Heart right ventricle (tissue), 16 donors: ENCODE measurements at regions not wholly inside any gene's neighbourhood (a gene's known extent, or its start where the extent isn't known, plus 50 kb on each side); places are given as distances from the start of the nearest gene placed in this dataset.

Source experiments
- ATAC-seq, 8 donors: fragments of 200-7000 bp; cut with Tn5 transposase; one replicate each; pipeline ENCODE4 v1.9.1; 2020; ENCODE audit warnings: mild to moderate bottlenecking in 8 of 8, moderate library complexity in 8 of 8, moderate number of reproducible peaks in 1 of 8
- DNase-seq, 2 donors: peaks; one replicate each; pipeline ENCODE4 v3.0.0-alpha.2; 2020
- H3K27ac ChIP-seq, 10 donors: fragments of 200-600 bp; sonication (generic) in 2 of 10; one replicate each; pipeline versions ENCODE4 v1.5.0 to v1.8.0; 2020 to 2022; ENCODE audit warnings: mild to moderate bottlenecking in 3 of 10
- H3K27me3 ChIP-seq, 7 donors: fragments of 200-600 bp; one replicate each; pipeline ENCODE4 v1.8.0; 2021 to 2022; ENCODE audit warnings: mild to moderate bottlenecking in 2 of 7
- H3K36me3 ChIP-seq, 9 donors: fragments of 200-600 bp; sonication (generic) in 1 of 9; one replicate each; pipeline versions ENCODE4 v1.5.0 to v1.8.0; 2020 to 2022; ENCODE audit warnings: mild to moderate bottlenecking in 2 of 9
- H3K4me1 ChIP-seq, 9 donors: fragments of 200-600 bp; sonication (generic) in 1 of 9; one replicate each; pipeline versions ENCODE4 v1.5.0 to v1.8.0; 2020 to 2022; ENCODE audit warnings: mild to moderate bottlenecking in 4 of 9
- H3K4me3 ChIP-seq, 10 donors: fragments of 200-600 bp; sonication (generic) in 2 of 10; one replicate each; pipeline versions ENCODE4 v1.5.0 to v1.8.0; 2020 to 2022; ENCODE audit warnings: mild to moderate bottlenecking in 7 of 10, moderate library complexity in 2 of 10
- H3K9me3 ChIP-seq, 11 donors: fragments of 200-600 bp in 10 of 11; sonication (generic) in 2 of 11; one replicate each; pipeline versions ENCODE4 v1.5.0 to v1.8.0; 2013 to 2022; ENCODE audit warnings: mild to moderate bottlenecking in 2 of 11, control low read depth in 1 of 11, moderate library complexity in 1 of 11
- CTCF ChIP-seq, 9 donors: fragments of 200-600 bp; sonication (generic) in 2 of 9; IDR thresholded peaks; one replicate each; pipeline versions ENCODE4 v1.5.0 to v1.8.0; 2021 to 2022; ENCODE audit warnings: antibody characterized with exemption in 9 of 9, mild to moderate bottlenecking in 5 of 9, moderate library complexity in 1 of 9
- WGBS, 2 donors: extraction: QIAGEN DNeasy Blood & Tissue Kit; methylation state at CpG; one replicate each; pipeline ENCODE4 v1.1.7; 2013; ENCODE audit warnings: inconsistent platforms in 1 of 2; 5-methylcytosine and 5-hydroxymethylcytosine counted together
- intact Hi-C, 10 donors: fragments of 100-400 bp; cut with DNase I; formaldehyde crosslinking; loops; one replicate each; pipeline versions ENCODE4 v1.11.1 to v1.14.2; 2022
- donor health status: Arrhythmogenic right ventricular cardiomyopathy.
- donor health status: ischemic (EF 13 %, LVEDD 7.1; RV severe dilation, severe dysfunction).
- donor health status: healthy with polysubstance abuse.
- donor health status: DM: no; HTN: yes; CAD: no.
- donor health status: DM: no; HTN: no; CAD: no.
- donor health status: ischemic (EF 25% LVEDD 6.9; RV normal size, moderate dysfunction).
- donor health status: ischemic (EF 25% LVEDD 5.7; RV mildly dilated, moderate dysfunction).
- donor health status: healthy.
- donor health status: DM: yes; HTN: yes; CAD: no.
- donor health status: Ischemic cardiomyopathy.
- donor health status: ischemic (EF 35%, LVEDD 5.7; RV mildly dilated, moderate dysfunction).
- donor health status: nonischemic (EF 11% LVEDD 7.7; RV severe dilation, severe dysfunction).
- donor health status: DM: yes; HTN: yes; CAD: no.
- donor health status: PGD.
- donor health status: ischemic (EF 29% LVEDD 5.4; RV normal size, mild dysfunction).
- donor health status: nonischemic (EF 23%, LVEDD 6.1; RV moderate dilation, normal function).

DNA sequence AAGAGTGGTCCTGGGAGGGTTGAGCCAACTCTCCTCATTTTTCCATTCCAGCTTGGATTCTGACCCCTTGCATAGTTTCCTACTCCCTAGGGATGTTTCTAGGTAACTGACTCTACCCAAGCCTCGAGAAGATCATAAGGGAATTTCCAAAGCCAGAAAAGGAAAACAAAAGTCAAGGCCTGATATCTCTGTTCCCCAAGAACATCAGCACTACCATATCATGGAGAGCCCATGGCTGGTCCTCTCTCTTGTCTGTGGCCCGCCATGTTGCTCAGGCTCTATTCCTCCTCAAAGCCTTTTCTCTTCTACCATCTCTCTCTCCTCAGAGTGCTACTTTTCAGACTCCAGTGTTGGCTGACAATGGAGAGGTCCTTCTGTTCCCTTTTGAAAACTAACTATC is 99.6 kb upstream of the KLF7 start:
- no peak for ATAC-seq
- Histone ChIP-seq H3K9me3 (no peaks in the 10 kb centered on the region), H3K27ac (no peak overlapping the region), H3K4me3 (no peak overlapping the region), H3K27me3 (no peaks in the 10 kb centered on the region), H3K36me3 (no peaks in the 10 kb centered on the region), H3K4me1 (peaks cover 0 to 23% (median 13%) of the 10 kb centered on the region in 9 donors)
- DNase-seq: no peak
- no peak for TF ChIP-seq CTCF (IDR thresholded peaks at IDR 0.05)
- intact Hi-C loops: loop anchor here in 1 of 10 donors (5.0 kb wide), 1 partner anchor 207 kb away; no protein-coding TSS in a partner anchor
- 72 to 82% methylated on average over 2 of the region's 2 CpGs for WGBS, 2 donors

GRCh38 chr2:207265869-207266268 is 100.1 kb upstream of the KLF7 start:
- H3K4me3 ChIP-seq: no peak overlapping the region
- H3K27ac ChIP-seq: no peak overlapping the region
- H3K9me3 ChIP-seq: no peaks in the 10 kb centered on the region
- WGBS, 2 donors: 53 to 72% methylated on average over 6 of the region's 6 CpGs
- TF ChIP-seq CTCF (IDR thresholded peaks at IDR 0.05): no peak
- ATAC-seq: peak in 1 of 8 donors; percentile 52
- H3K4me1 ChIP-seq: peaks cover 0 to 23% (median 13%) of the 10 kb centered on the region in 9 donors
- H3K36me3 ChIP-seq: no peaks in the 10 kb centered on the region
- intact Hi-C loops: loop anchor here in 1 of 10 donors (5.0 kb wide), 1 partner anchor 206 kb away; no protein-coding TSS in a partner anchor
- H3K27me3 ChIP-seq: no peaks in the 10 kb centered on the region
- DNase-seq: no peak

GRCh38 chr2:207266648-207267047 is 100.9 kb upstream of the KLF7 start:
- Histone ChIP-seq H3K4me1 (peaks cover 0 to 23% (median 13%) of the 10 kb centered on the region in 9 donors), H3K27ac (no peak overlapping the region), H3K36me3 (no peaks in the 10 kb centered on the region), H3K9me3 (no peaks in the 10 kb centered on the region), H3K4me3 (no peak overlapping the region), H3K27me3 (no peaks in the 10 kb centered on the region)
- no peak for TF ChIP-seq CTCF (IDR thresholded peaks at IDR 0.05)
- ATAC-seq (no peak), DNase-seq (no peak)
- WGBS, 2 donors: 73 to 77% methylated on average over 7 of the region's 7 CpGs
- intact Hi-C loops: loop anchor here in 1 of 10 donors (5.0 kb wide), 1 partner anchor 206 kb away; no protein-coding TSS in a partner anchor

- no peak for TF ChIP-seq CTCF (IDR thresholded peaks at IDR 0.05)
- H3K27ac ChIP-seq: no peak overlapping the region
- H3K4me1 ChIP-seq: peaks cover 0 to 23% (median 13%) of the 10 kb centered on the region in 9 donors
- 29 to 69% methylated on average over 2 of the region's 2 CpGs for WGBS, 2 donors
- no peak overlapping the region for H3K4me3 ChIP-seq
- H3K9me3 ChIP-seq: no peaks in the 10 kb centered on the region
- H3K36me3 ChIP-seq: no peaks in the 10 kb centered on the region
- no peak for DNase-seq
- no peak for ATAC-seq
- intact Hi-C loops: loop anchor here in 1 of 10 donors (5.0 kb wide), 1 partner anchor 203 kb away; no protein-coding TSS in a partner anchor
- H3K27me3 ChIP-seq: no peaks in the 10 kb centered on the region
These were observed 103.3 kb upstream of the KLF7 start for GRCh38 chr2:207269038-207269437.
